ENCODE measurements at regions not wholly inside any gene's neighbourhood (a gene's known extent, or its start where the extent isn't known, plus 50 kb on each side); places are given as distances from the start of the nearest gene placed in this dataset.

- WGBS (ENCODE audit: missing lambda C conversion rate), result 13% methylated on average over 1 of the region's 1 CpG
- Histone ChIP-seq H3K4me3 (no peak overlapping the region), H3K9me3 (no peaks in the 10 kb centered on the region), H3K4me2 (no peak overlapping the region), H3K4me1 (no peaks in the 10 kb centered on the region), H3K27ac (no peak overlapping the region)
- CTCF ChIA-PET, result interaction anchor here (0.9 kb wide), 1 partner anchor 261 kb away, joined by 3 read pairs; no protein-coding TSS in a partner anchor
- POLR2A ChIA-PET, result no interaction called here
- ATAC-seq (no peak), DNase-seq (ENCODE audit: low read depth in 1 of 2, low spot score in 1 of 2) (no peak), FAIRE-seq (no peak)
- TF ChIP-seq GATA3 (IDR thresholded peaks at IDR 0.05; ENCODE audit: borderline replicate concordance) (no peak), USF2 (IDR thresholded peaks at IDR 0.05) (no peak), HOXB13 (CRISPR knock-in tag; IDR thresholded peaks at IDR 0.05; ENCODE audit: low read depth) (no peak), RCOR1 (IDR thresholded peaks at IDR 0.05; ENCODE audit: low read depth, low read length) (no peak), MAFK (IDR thresholded peaks at IDR 0.05; ENCODE audit: partially characterized antibody) (no peak), SREBF2 (IDR thresholded peaks at IDR 0.05) (no peak), POLR2AphosphoS2 (conservative IDR thresholded peaks at IDR 0.05; ENCODE audit: low read length) (no peak), ESRRA (IDR thresholded peaks at IDR 0.05; ENCODE audit: borderline replicate concordance, low read length) (no peak), SMC3 (IDR thresholded peaks at IDR 0.05) (no peak), HEYL (CRISPR knock-in tag; IDR thresholded peaks at IDR 0.05) (no peak), TFCP2L1 (CRISPR knock-in tag; IDR thresholded peaks at IDR 0.05) (no peak), MAX (IDR thresholded peaks at IDR 0.05) (no peak), PHF8 (IDR thresholded peaks at IDR 0.05; ENCODE audit: borderline replicate concordance, low read depth) (no peak), EP300 (IDR thresholded peaks at IDR 0.05) (no peak), TP53 (CRISPR knock-in tag; IDR thresholded peaks at IDR 0.05) (no peak), CHD4 (IDR thresholded peaks at IDR 0.05; ENCODE audit: borderline replicate concordance) (no peak), ZNF302 (CRISPR knock-in tag; IDR thresholded peaks at IDR 0.05) (no peak), KDM1A (IDR thresholded peaks at IDR 0.05; ENCODE audit: low read depth) (no peak), EHF (CRISPR knock-in tag; IDR thresholded peaks at IDR 0.05) (no peak), BHLHE40 (IDR thresholded peaks at IDR 0.05; ENCODE audit: low read depth, low read length) (no peak)
These were observed 760.2 kb upstream of the AADAT start for GRCh38 chr4:170849969-170850368.

GRCh38 chr4:170827562-170828274, 738.0 kb upstream of the AADAT start:
- FAIRE-seq, result no peak
- TF ChIP-seq HDAC2 (IDR thresholded peaks at IDR 0.05), result no peak
- TF ChIP-seq HOXB5 (CRISPR knock-in tag; IDR thresholded peaks at IDR 0.05), result no peak
- no peak for TF ChIP-seq REST (IDR thresholded peaks at IDR 0.05)
- TF ChIP-seq MAFK (IDR thresholded peaks at IDR 0.05; ENCODE audit: partially characterized antibody), result no peak
- no peak for TF ChIP-seq BHLHE40 (IDR thresholded peaks at IDR 0.05; ENCODE audit: low read depth, low read length)
- no peak for TF ChIP-seq GATA3 (IDR thresholded peaks at IDR 0.05; ENCODE audit: borderline replicate concordance)
- no peak for TF ChIP-seq CHD2 (IDR thresholded peaks at IDR 0.05; ENCODE audit: low read length, partially characterized antibody)
- no peak for TF ChIP-seq EHMT2 (IDR thresholded peaks at IDR 0.05; ENCODE audit: low read depth)
- TF ChIP-seq ZNF302 (CRISPR knock-in tag; IDR thresholded peaks at IDR 0.05), result no peak
- no peak for TF ChIP-seq KDM1A (IDR thresholded peaks at IDR 0.05; ENCODE audit: low read depth)
- TF ChIP-seq USF2 (IDR thresholded peaks at IDR 0.05), result no peak
- 0 out of 6 replicates have a peak overlapping the region, but pooled peaks of 1 of the 2 experiments have one; percentile 27 for H3K27ac ChIP-seq
- no peaks in the 10 kb centered on the region for H3K4me1 ChIP-seq
- peak overlapping the region; percentile 36; the same call in 2 of the 3 replicates for H3K4me2 ChIP-seq
- DNase-seq (ENCODE audit: low read depth in 1 of 2, low spot score in 1 of 2), result peak in 1 of 2 experiments; percentile 9
- H3K4me3 ChIP-seq, result no peak overlapping the region
- no peak for ATAC-seq
- no peaks in the 10 kb centered on the region for H3K9me3 ChIP-seq
- CTCF ChIA-PET, result no interaction called here
- POLR2A ChIA-PET, result no interaction called here
- 8% methylated on average over 3 of the region's 3 CpGs for WGBS (ENCODE audit: missing lambda C conversion rate)

All from A549 (cell line).